ENCODE measurements at regions not wholly inside any gene's neighbourhood (a gene's known extent, or its start where the extent isn't known, plus 50 kb on each side); places are given as distances from the start of the nearest gene placed in this dataset.

GRCh38 chr7:156124356-156124755, 312.1 kb upstream of the SHH start:
- Mint-ChIP-seq H3K36me3 (ENCODE audit: low read depth) (no peaks in the 10 kb centered on the region), H3K27me3 (ENCODE audit: insufficient read depth) (peaks cover 2% of the 10 kb centered on the region), H3K27ac (no peak overlapping the region), H3K4me1 (ENCODE audit: low read depth) (no peaks in the 10 kb centered on the region), H3K4me3 (no peak overlapping the region), H3K9me3 (no peaks in the 10 kb centered on the region)
- DNase-seq (ENCODE audit: low spot score): no peak
- intact Hi-C loops (cut with micrococcal nuclease): no loop called here

- Mint-ChIP-seq H3K9me3 (no peaks in the 10 kb centered on the region), H3K4me3 (no peak overlapping the region), H3K27ac (no peak overlapping the region), H3K4me1 (ENCODE audit: low read depth) (no peaks in the 10 kb centered on the region), H3K27me3 (ENCODE audit: insufficient read depth) (peaks cover 2% of the 10 kb centered on the region), H3K36me3 (ENCODE audit: low read depth) (no peaks in the 10 kb centered on the region)
- intact Hi-C loops (cut with micrococcal nuclease): no loop called here
- DNase-seq (ENCODE audit: low spot score): no peak
Measured at GRCh38 chr7:156123362-156123761, 311.1 kb upstream of the SHH start.

- H3K27me3 Mint-ChIP-seq (ENCODE audit: insufficient read depth): peaks cover 2% of the 10 kb centered on the region
- intact Hi-C loops (cut with micrococcal nuclease): no loop called here
- H3K27ac Mint-ChIP-seq: no peak overlapping the region
- H3K4me3 Mint-ChIP-seq: no peak overlapping the region
- no peaks in the 10 kb centered on the region for H3K9me3 Mint-ChIP-seq
- no peak for DNase-seq (ENCODE audit: low spot score)
- no peaks in the 10 kb centered on the region for H3K4me1 Mint-ChIP-seq (ENCODE audit: low read depth)
- H3K36me3 Mint-ChIP-seq (ENCODE audit: low read depth): no peaks in the 10 kb centered on the region
Measured at GRCh38 chr7:156122752-156123354, 310.6 kb upstream of the SHH start.

GRCh38 chr7:156121956-156122355, 309.7 kb upstream of the SHH start:
- no peak overlapping the region for H3K27ac Mint-ChIP-seq
- intact Hi-C loops (cut with micrococcal nuclease): no loop called here
- no peaks in the 10 kb centered on the region for H3K9me3 Mint-ChIP-seq
- no peak overlapping the region for H3K4me3 Mint-ChIP-seq
- peaks cover 2% of the 10 kb centered on the region for H3K27me3 Mint-ChIP-seq (ENCODE audit: insufficient read depth)
- no peak for DNase-seq (ENCODE audit: low spot score)
- no peaks in the 10 kb centered on the region for H3K36me3 Mint-ChIP-seq (ENCODE audit: low read depth)
- no peaks in the 10 kb centered on the region for H3K4me1 Mint-ChIP-seq (ENCODE audit: low read depth)

GRCh38 chr7:156121434-156121833, 309.2 kb upstream of the SHH start:
- no peaks in the 10 kb centered on the region for H3K36me3 Mint-ChIP-seq (ENCODE audit: low read depth)
- H3K27ac Mint-ChIP-seq: no peak overlapping the region
- H3K4me1 Mint-ChIP-seq (ENCODE audit: low read depth): no peaks in the 10 kb centered on the region
- no peak overlapping the region for H3K4me3 Mint-ChIP-seq
- no peak for DNase-seq (ENCODE audit: low spot score)
- intact Hi-C loops (cut with micrococcal nuclease): no loop called here
- peaks cover 2% of the 10 kb centered on the region for H3K27me3 Mint-ChIP-seq (ENCODE audit: insufficient read depth)
- no peaks in the 10 kb centered on the region for H3K9me3 Mint-ChIP-seq

- no peak overlapping the region for H3K27ac Mint-ChIP-seq
- no peaks in the 10 kb centered on the region for H3K9me3 Mint-ChIP-seq
- H3K4me3 Mint-ChIP-seq: no peak overlapping the region
- H3K36me3 Mint-ChIP-seq (ENCODE audit: low read depth): no peaks in the 10 kb centered on the region
- no peak for DNase-seq (ENCODE audit: low spot score)
- peaks cover 2% of the 10 kb centered on the region for H3K27me3 Mint-ChIP-seq (ENCODE audit: insufficient read depth)
- H3K4me1 Mint-ChIP-seq (ENCODE audit: low read depth): no peaks in the 10 kb centered on the region
- intact Hi-C loops (cut with micrococcal nuclease): no loop called here
Measured at GRCh38 chr7:156120552-156120951, 308.3 kb upstream of the SHH start.

- Mint-ChIP-seq H3K27me3 (ENCODE audit: insufficient read depth) (peaks cover 2% of the 10 kb centered on the region), H3K9me3 (no peaks in the 10 kb centered on the region), H3K36me3 (ENCODE audit: low read depth) (no peaks in the 10 kb centered on the region), H3K27ac (no peak overlapping the region), H3K4me3 (no peak overlapping the region), H3K4me1 (ENCODE audit: low read depth) (no peaks in the 10 kb centered on the region)
- no peak for DNase-seq (ENCODE audit: low spot score)
- intact Hi-C loops (cut with micrococcal nuclease): no loop called here
Measured at GRCh38 chr7:156119771-156120170, 307.5 kb upstream of the SHH start.

GRCh38 chr7:156118248-156118645, 306.0 kb upstream of the SHH start:
- intact Hi-C loops (cut with micrococcal nuclease): no loop called here
- Mint-ChIP-seq H3K4me3 (no peak overlapping the region), H3K9me3 (no peaks in the 10 kb centered on the region), H3K27me3 (ENCODE audit: insufficient read depth) (peaks cover 6% of the 10 kb centered on the region), H3K36me3 (ENCODE audit: low read depth) (no peaks in the 10 kb centered on the region), H3K4me1 (ENCODE audit: low read depth) (no peaks in the 10 kb centered on the region), H3K27ac (no peak overlapping the region)
- DNase-seq (ENCODE audit: low spot score): no peak

GRCh38 chr7:156117542-156118247, 305.4 kb upstream of the SHH start:
- H3K4me3 Mint-ChIP-seq: no peak overlapping the region
- intact Hi-C loops (cut with micrococcal nuclease): no loop called here

GRCh38 chr7:156116514-156117215, 304.4 kb upstream of the SHH start:
- H3K27ac Mint-ChIP-seq: no peak overlapping the region
- peaks cover 6% of the 10 kb centered on the region for H3K27me3 Mint-ChIP-seq (ENCODE audit: insufficient read depth)
- DNase-seq (ENCODE audit: low spot score): no peak
- no peak overlapping the region for H3K4me3 Mint-ChIP-seq
- H3K4me1 Mint-ChIP-seq (ENCODE audit: low read depth): no peaks in the 10 kb centered on the region
- H3K9me3 Mint-ChIP-seq: no peaks in the 10 kb centered on the region
- no peaks in the 10 kb centered on the region for H3K36me3 Mint-ChIP-seq (ENCODE audit: low read depth)
- intact Hi-C loops (cut with micrococcal nuclease): no loop called here

More at GRCh38 chr7:156117542-156118247, 305.4 kb upstream of the SHH start:
- Mint-ChIP-seq H3K36me3 (ENCODE audit: low read depth) (no peaks in the 10 kb centered on the region), H3K9me3 (no peaks in the 10 kb centered on the region), H3K4me1 (ENCODE audit: low read depth) (no peaks in the 10 kb centered on the region), H3K27me3 (ENCODE audit: insufficient read depth) (peaks cover 6% of the 10 kb centered on the region), H3K27ac (no peak overlapping the region)
- DNase-seq (ENCODE audit: low spot score): no peak

- H3K4me3 Mint-ChIP-seq: no peak overlapping the region
- intact Hi-C loops (cut with micrococcal nuclease): no loop called here
- H3K27me3 Mint-ChIP-seq (ENCODE audit: insufficient read depth): peaks cover 6% of the 10 kb centered on the region
- no peak overlapping the region for H3K27ac Mint-ChIP-seq
- H3K4me1 Mint-ChIP-seq (ENCODE audit: low read depth): no peaks in the 10 kb centered on the region
- no peak for DNase-seq (ENCODE audit: low spot score)
- H3K9me3 Mint-ChIP-seq: no peaks in the 10 kb centered on the region
- H3K36me3 Mint-ChIP-seq (ENCODE audit: low read depth): no peaks in the 10 kb centered on the region
Measured at GRCh38 chr7:156115582-156115981, 303.3 kb upstream of the SHH start.

GRCh38 chr7:156113731-156114130, 301.5 kb upstream of the SHH start:
- Mint-ChIP-seq H3K4me1 (ENCODE audit: low read depth) (no peaks in the 10 kb centered on the region), H3K27ac (no peak overlapping the region), H3K27me3 (ENCODE audit: insufficient read depth) (peaks cover 6% of the 10 kb centered on the region), H3K36me3 (ENCODE audit: low read depth) (no peaks in the 10 kb centered on the region), H3K4me3 (no peak overlapping the region), H3K9me3 (no peaks in the 10 kb centered on the region)
- no peak for DNase-seq (ENCODE audit: low spot score)
- intact Hi-C loops (cut with micrococcal nuclease): no loop called here

GRCh38 chr7:156109988-156110387, 297.7 kb upstream of the SHH start:
- H3K36me3 Mint-ChIP-seq (ENCODE audit: low read depth): no peaks in the 10 kb centered on the region
- DNase-seq (ENCODE audit: low spot score): no peak
- peaks cover 4% of the 10 kb centered on the region for H3K27me3 Mint-ChIP-seq (ENCODE audit: insufficient read depth)
- no peak overlapping the region for H3K27ac Mint-ChIP-seq
- H3K4me3 Mint-ChIP-seq: no peak overlapping the region
- no peaks in the 10 kb centered on the region for H3K9me3 Mint-ChIP-seq
- no peaks in the 10 kb centered on the region for H3K4me1 Mint-ChIP-seq (ENCODE audit: low read depth)
- intact Hi-C loops (cut with micrococcal nuclease): no loop called here

Measured in activated T-helper 1 cell treated with anti-CD3 and anti-CD28 coated beads, Interleukin-12 subunit alpha, Interleukin-12 subunit beta, Interleukin-2, Interleukin-4 antibody, amounts not matched to agents 30 ng/mL and 10 ng/mL and 1 ng/mL, durations not matched to agents 14 hours and 24 hours and 36 hours (primary cell).